Smooth muscle cell (in vitro differentiated cells): ENCODE measurements at regions not wholly inside any gene's neighbourhood (a gene's known extent, or its start where the extent isn't known, plus 50 kb on each side); places are given as distances from the start of the nearest gene placed in this dataset.

Source experiments
- DNase-seq: peaks from one replicate; lab custom pipeline; 2025; ENCODE audit not compliant: unreplicated experiment; lab: John Stamatoyannopoulos, UW
- H2AFZ ChIP-seq: fragments of 200-600 bp; sonication (generic); 2 replicates; pipeline ENCODE4 v1.6.0; 2016; ENCODE audit warnings: antibody characterized with exemption, low read depth, mild to moderate bottlenecking
- H3F3A ChIP-seq: fragments of 200-600 bp; sonication (generic); 2 replicates; pipeline ENCODE4 v1.6.0; 2017; ENCODE audit warnings: antibody characterized with exemption, low read depth
- H3K27ac ChIP-seq: fragments of 200-600 bp; sonication (generic); 2 replicates; pipeline ENCODE4 v1.5.1; 2016; ENCODE audit warnings: low read depth, mild to moderate bottlenecking
- H3K27me3 ChIP-seq: fragments of 200-600 bp; sonication (generic); 2 replicates; pipeline ENCODE4 v1.6.1; 2016; ENCODE audit warnings: low read depth, mild to moderate bottlenecking
- H3K36me3 ChIP-seq: fragments of 200-600 bp; sonication (generic); 2 replicates; pipeline ENCODE4 v1.5.1; 2016; ENCODE audit warnings: low read depth
- H3K4me1 ChIP-seq: fragments of 200-600 bp; sonication (generic); 2 replicates; pipeline ENCODE4 v1.5.1; 2016; ENCODE audit warnings: low read depth
- H3K4me2 ChIP-seq: fragments of 200-600 bp; sonication (generic); 2 replicates; pipeline ENCODE4 v1.6.0; 2016; ENCODE audit warnings: mild to moderate bottlenecking
- H3K4me3 ChIP-seq: fragments of 200-600 bp; sonication (generic); 2 replicates; pipeline ENCODE4 v1.5.1; 2016; ENCODE audit warnings: mild to moderate bottlenecking
- H3K79me2 ChIP-seq: fragments of 200-600 bp; sonication (generic); 2 replicates; pipeline ENCODE4 v1.6.0; 2016; ENCODE audit warnings: low read depth, mild to moderate bottlenecking
- H3K9ac ChIP-seq: fragments of 200-600 bp; sonication (generic); 2 replicates; pipeline ENCODE4 v1.6.0; 2016; ENCODE audit warnings: low read depth
- H3K9me3 ChIP-seq: fragments of 200-600 bp; sonication (generic); replicated peaks from 2 replicates; pipeline ENCODE4 v1.5.1; 2016; ENCODE audit warnings: low read depth
- H4K20me1 ChIP-seq: fragments of 200-600 bp; sonication (generic); 2 replicates; pipeline ENCODE4 v1.6.0; 2016; ENCODE audit warnings: low read depth
- CTCF ChIP-seq: fragments of 200-600 bp; sonication (generic); IDR thresholded peaks from 2 replicates; pipeline ENCODE4 v1.5.1; 2017; ENCODE audit warnings: borderline replicate concordance, mild to moderate bottlenecking, antibody characterized with exemption; ENCODE audit not compliant: insufficient read depth, poor library complexity, severe bottlenecking
- WGBS: methylation state at CpG from one replicate; pipeline ENCODE4 v1.1.7; 2016; ENCODE audit warnings: low lambda C conversion rate; 5-methylcytosine and 5-hydroxymethylcytosine counted together

DNA sequence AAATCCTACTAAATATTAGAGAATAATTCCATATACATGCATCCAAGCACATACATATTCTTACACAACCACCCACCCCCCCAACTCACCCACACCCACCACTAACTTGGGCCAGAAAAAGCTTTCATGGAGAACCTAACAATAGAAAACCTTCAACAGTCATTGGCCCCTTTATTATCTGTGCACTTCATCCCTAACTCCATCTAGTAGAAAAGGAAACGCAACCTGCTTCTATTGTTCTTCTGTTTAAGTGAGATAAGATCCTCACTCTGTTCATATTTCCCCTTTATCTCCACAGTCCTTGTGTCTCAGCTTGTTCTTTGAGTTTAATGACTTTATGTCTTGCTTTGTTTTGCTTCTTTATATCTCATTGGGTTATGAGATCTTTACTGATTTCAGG is 1740.2 kb upstream of the CELF4 start:
- H3K9me3 ChIP-seq = no peaks in the 10 kb centered on the region
- no peaks in the 10 kb centered on the region for H4K20me1 ChIP-seq
- 86% methylated on average over 1 of the region's 1 CpG for WGBS
- TF ChIP-seq CTCF = no peak
- no peaks in the 10 kb centered on the region for H3K36me3 ChIP-seq
- no peaks in the 10 kb centered on the region for H3K4me1 ChIP-seq
- H3K79me2 ChIP-seq = no peaks in the 10 kb centered on the region
- no peak overlapping the region for H3K9ac ChIP-seq
- no peaks in the 10 kb centered on the region for H3K27me3 ChIP-seq
- H3K27ac ChIP-seq = no peak overlapping the region
- DNase-seq = no peak
- H3K4me3 ChIP-seq = no peak overlapping the region
- no peak overlapping the region for H2AFZ ChIP-seq
- H3K4me2 ChIP-seq = no peak overlapping the region
- H3F3A ChIP-seq = no peaks in the 10 kb centered on the region

DNA sequence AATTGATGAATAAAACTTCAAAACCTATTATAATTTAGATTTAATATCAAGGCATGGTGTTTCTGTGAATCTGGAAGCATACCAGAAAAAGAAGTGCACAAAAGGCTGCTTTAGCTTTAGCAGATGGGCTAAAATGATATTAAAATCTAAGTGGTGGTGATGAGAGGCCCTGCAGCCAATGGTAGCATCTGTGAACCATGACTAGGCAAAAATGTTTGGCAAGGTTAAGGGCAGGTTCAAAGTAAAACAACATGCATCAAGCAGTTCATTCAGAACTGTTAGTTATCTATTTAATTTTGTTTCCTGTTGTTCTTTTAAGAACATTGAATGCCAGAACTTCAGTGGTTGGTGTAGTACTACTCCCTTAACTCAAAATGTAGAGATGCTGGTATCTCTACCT is 1736.9 kb upstream of the CELF4 start:
- Histone ChIP-seq H3K79me2 (no peaks in the 10 kb centered on the region), H3K4me1 (no peaks in the 10 kb centered on the region), H3K9me3 (no peaks in the 10 kb centered on the region), H3K9ac (no peak overlapping the region), H4K20me1 (no peaks in the 10 kb centered on the region), H3K27ac (no peak overlapping the region), H3K27me3 (no peaks in the 10 kb centered on the region), H3K4me2 (no peak overlapping the region), H3K4me3 (no peak overlapping the region), H3K36me3 (no peaks in the 10 kb centered on the region), H3F3A (no peaks in the 10 kb centered on the region), H2AFZ (no peak overlapping the region)
- TF ChIP-seq CTCF = no peak
- DNase-seq = no peak

- TF ChIP-seq CTCF = no peak
- H2AFZ ChIP-seq = no peak overlapping the region
- no peak overlapping the region for H3K4me3 ChIP-seq
- H3K27ac ChIP-seq = no peak overlapping the region
- H4K20me1 ChIP-seq = no peaks in the 10 kb centered on the region
- no peaks in the 10 kb centered on the region for H3K79me2 ChIP-seq
- DNase-seq = no peak
- no peaks in the 10 kb centered on the region for H3K36me3 ChIP-seq
- WGBS = 98% methylated on average over 4 of the region's 4 CpGs
- H3K9ac ChIP-seq = no peak overlapping the region
- H3K4me2 ChIP-seq = no peak overlapping the region
- no peaks in the 10 kb centered on the region for H3F3A ChIP-seq
- H3K9me3 ChIP-seq = no peaks in the 10 kb centered on the region
- no peaks in the 10 kb centered on the region for H3K4me1 ChIP-seq
- no peaks in the 10 kb centered on the region for H3K27me3 ChIP-seq
Measured at GRCh38 chr18:39299152-39299551, 1733.6 kb upstream of the CELF4 start.

- no peaks in the 10 kb centered on the region for H3K36me3 ChIP-seq
- no peaks in the 10 kb centered on the region for H3K27me3 ChIP-seq
- H3F3A ChIP-seq = no peaks in the 10 kb centered on the region
- WGBS = 97% methylated on average over 1 of the region's 1 CpG
- H4K20me1 ChIP-seq = no peaks in the 10 kb centered on the region
- no peak overlapping the region for H3K4me3 ChIP-seq
- H3K4me2 ChIP-seq = no peak overlapping the region
- TF ChIP-seq CTCF = no peak
- no peak for DNase-seq
- H3K27ac ChIP-seq = no peak overlapping the region
- H3K9ac ChIP-seq = no peak overlapping the region
- no peaks in the 10 kb centered on the region for H3K9me3 ChIP-seq
- no peaks in the 10 kb centered on the region for H3K79me2 ChIP-seq
- H3K4me1 ChIP-seq = no peaks in the 10 kb centered on the region
- no peak overlapping the region for H2AFZ ChIP-seq
Measured at GRCh38 chr18:39297225-39297624, 1731.6 kb upstream of the CELF4 start.
